ENCODE measurements at regions not wholly inside any gene's neighbourhood (a gene's known extent, or its start where the extent isn't known, plus 50 kb on each side); places are given as distances from the start of the nearest gene placed in this dataset.

DNA sequence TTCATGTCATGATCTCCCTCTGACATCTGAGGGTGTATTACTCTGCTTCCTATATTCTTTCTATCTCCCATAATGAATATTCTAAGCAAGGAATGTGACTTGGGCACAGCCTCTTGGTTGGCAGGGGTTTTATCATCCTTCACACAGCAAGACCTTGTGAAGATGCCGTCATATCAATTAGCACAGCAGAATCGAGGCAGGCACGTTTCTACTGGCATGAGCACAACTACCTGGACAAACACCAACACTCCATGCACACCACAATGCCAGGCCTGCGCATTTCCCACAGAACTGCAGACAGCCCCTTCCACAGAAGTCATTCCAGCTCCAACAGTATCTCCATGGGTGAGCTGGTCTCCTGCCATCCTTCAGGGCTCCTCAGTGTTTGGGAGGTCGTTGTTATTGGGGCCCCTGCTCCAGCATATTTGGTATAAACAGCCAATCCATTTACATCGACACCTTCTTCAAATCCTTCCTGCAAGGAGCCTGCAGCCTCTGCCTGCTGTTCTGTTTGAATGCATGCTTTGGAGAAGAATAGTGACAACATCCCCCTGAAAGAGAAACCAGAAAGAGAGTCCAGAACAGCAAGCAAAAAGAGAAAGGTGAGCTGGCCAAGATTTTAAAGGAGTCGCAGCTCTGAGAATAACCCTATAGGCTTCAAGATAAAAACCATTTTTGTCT lies 275.5 kb downstream of the SHOX2 start:
- 45 to 49% methylated on average over 7 of the region's 7 CpGs for WGBS, 2 donors
- intact Hi-C loops (cut with DNase I; ENCODE audit: low total_unique reads): no loop called here
- no peak for DNase-seq
- TF ChIP-seq, protein P1, sequence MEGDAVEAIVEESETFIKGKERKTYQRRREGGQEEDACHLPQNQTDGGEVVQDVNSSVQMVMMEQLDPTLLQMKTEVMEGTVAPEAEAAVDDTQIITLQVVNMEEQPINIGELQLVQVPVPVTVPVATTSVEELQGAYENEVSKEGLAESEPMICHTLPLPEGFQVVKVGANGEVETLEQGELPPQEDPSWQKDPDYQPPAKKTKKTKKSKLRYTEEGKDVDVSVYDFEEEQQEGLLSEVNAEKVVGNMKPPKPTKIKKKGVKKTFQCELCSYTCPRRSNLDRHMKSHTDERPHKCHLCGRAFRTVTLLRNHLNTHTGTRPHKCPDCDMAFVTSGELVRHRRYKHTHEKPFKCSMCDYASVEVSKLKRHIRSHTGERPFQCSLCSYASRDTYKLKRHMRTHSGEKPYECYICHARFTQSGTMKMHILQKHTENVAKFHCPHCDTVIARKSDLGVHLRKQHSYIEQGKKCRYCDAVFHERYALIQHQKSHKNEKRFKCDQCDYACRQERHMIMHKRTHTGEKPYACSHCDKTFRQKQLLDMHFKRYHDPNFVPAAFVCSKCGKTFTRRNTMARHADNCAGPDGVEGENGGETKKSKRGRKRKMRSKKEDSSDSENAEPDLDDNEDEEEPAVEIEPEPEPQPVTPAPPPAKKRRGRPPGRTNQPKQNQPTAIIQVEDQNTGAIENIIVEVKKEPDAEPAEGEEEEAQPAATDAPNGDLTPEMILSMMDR (IDR thresholded peaks at IDR 0.05): no peak
- no peak for TF ChIP-seq POLR2A (IDR thresholded peaks at IDR 0.05)
- Histone ChIP-seq H3K4me1 (no peaks in the 10 kb centered on the region), H3K27ac (no peak overlapping the region), H3K9me3 (peaks cover 3% of the 10 kb centered on the region), H3K4me3 (no peak overlapping the region), H3K36me3 (ENCODE audit: low read depth, missing control alignments) (no peaks in the 10 kb centered on the region), H3K27me3 (no peaks in the 10 kb centered on the region)

DNA sequence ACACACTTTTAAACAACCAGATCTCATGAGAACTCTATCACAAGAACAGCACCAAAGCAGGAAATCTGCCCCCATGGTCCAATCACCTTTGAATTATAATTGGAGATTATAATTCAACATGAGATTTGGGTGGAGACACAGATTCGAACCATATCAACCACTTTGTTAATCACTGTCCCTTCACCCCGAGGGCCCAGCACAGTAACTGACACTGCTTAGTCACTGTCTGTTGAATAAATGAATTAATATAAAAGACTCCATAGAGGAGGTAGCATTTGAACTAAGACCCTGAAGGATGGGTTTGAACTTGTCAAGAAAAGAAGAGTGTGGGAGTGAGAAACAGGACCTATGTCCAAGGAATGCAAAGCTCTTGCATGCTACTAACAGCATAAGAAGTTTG lies 276.4 kb downstream of the SHOX2 start:
- no peak for DNase-seq
- no peaks in the 10 kb centered on the region for H3K27me3 ChIP-seq
- no peak overlapping the region for H3K27ac ChIP-seq
- no peaks in the 10 kb centered on the region for H3K4me1 ChIP-seq
- peaks cover 3% of the 10 kb centered on the region for H3K9me3 ChIP-seq
- WGBS, 2 donors: 91 to 100% methylated on average over 2 of the region's 2 CpGs
- H3K4me3 ChIP-seq: no peak overlapping the region
- no peaks in the 10 kb centered on the region for H3K36me3 ChIP-seq (ENCODE audit: low read depth, missing control alignments)
- TF ChIP-seq, protein P1 (IDR thresholded peaks at IDR 0.05): no peak
- TF ChIP-seq POLR2A (IDR thresholded peaks at IDR 0.05): no peak
- intact Hi-C loops (cut with DNase I; ENCODE audit: low total_unique reads): no loop called here

DNA sequence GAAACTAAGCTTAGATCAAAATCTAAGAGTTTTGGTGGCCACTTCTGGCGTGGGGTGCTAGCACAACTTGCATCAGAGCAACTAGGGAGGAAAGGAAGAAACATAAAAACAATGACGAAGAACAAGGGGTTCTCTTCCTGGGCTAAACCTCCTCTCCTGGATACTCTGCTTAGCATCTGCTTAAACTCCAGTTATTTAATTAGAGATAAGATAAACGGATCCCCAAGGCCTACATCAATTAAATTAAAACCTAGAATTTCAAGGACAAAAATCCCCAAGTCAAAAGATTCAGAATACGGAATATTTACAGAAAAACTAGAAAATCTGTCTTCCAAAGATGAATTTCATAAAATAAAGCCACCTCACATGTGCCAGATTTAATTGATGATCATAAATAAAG lies 281.9 kb downstream of the SHOX2 start:
- Histone ChIP-seq H3K27ac (no peak overlapping the region), H3K9me3 (peaks cover 3% of the 10 kb centered on the region), H3K4me3 (no peak overlapping the region), H3K36me3 (ENCODE audit: low read depth, missing control alignments) (no peaks in the 10 kb centered on the region), H3K27me3 (no peaks in the 10 kb centered on the region), H3K4me1 (no peaks in the 10 kb centered on the region)
- DNase-seq: no peak
- WGBS, 2 donors: 53 to 67% methylated on average over 4 of the region's 4 CpGs
- intact Hi-C loops (cut with DNase I; ENCODE audit: low total_unique reads): no loop called here
- TF ChIP-seq, protein P1 (IDR thresholded peaks at IDR 0.05): no peak
- TF ChIP-seq POLR2A (IDR thresholded peaks at IDR 0.05): no peak

DNA sequence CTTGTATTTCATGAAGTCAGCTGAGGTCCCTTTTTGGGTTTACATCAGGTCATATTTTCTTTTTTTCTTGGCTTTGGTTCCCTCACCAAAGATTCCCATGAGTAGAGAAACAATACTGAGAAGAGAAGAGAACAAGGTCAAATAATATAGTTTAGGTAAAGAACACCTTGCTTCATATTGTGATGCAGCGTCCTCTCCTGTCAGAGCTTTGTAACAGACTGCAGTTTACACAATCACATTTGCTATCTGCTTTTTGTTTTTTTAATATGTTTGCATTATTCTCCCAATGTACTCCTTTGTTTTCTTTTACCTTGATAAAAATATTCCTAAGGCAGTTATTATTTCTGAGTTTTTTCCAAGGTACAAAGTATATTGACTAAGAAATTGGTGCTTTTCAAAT lies 283.2 kb downstream of the SHOX2 start:
- 85 to 88% methylated on average over 1 of the region's 1 CpG for WGBS, 2 donors
- DNase-seq: no peak
- H3K27ac ChIP-seq: no peak overlapping the region
- intact Hi-C loops (cut with DNase I; ENCODE audit: low total_unique reads): no loop called here
- no peaks in the 10 kb centered on the region for H3K36me3 ChIP-seq (ENCODE audit: low read depth, missing control alignments)
- H3K27me3 ChIP-seq: no peaks in the 10 kb centered on the region
- TF ChIP-seq, protein P1 (IDR thresholded peaks at IDR 0.05): no peak
- TF ChIP-seq POLR2A (IDR thresholded peaks at IDR 0.05): no peak
- no peaks in the 10 kb centered on the region for H3K9me3 ChIP-seq
- H3K4me1 ChIP-seq: no peaks in the 10 kb centered on the region
- H3K4me3 ChIP-seq: no peak overlapping the region

DNA sequence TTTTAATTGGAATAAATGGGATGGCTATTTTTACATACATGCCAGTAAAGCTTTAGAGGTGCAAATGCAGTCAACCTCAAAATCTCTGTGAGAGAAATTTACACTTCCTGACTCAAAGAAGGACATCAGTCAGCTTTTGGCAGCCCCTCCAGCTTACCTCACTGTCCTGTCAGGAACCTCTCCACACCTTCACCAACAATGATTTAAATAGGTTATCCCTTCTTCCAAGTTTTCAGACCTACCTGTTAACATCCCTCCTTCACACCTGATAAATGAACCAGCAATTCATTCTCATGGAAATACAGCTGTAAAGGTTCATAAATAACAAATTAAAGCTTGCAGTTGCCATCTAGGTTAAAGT lies 286.1 kb downstream of the SHOX2 start:
- TF ChIP-seq, protein P1 (IDR thresholded peaks at IDR 0.05): no peak
- no peak for TF ChIP-seq POLR2A (IDR thresholded peaks at IDR 0.05)
- Histone ChIP-seq H3K27me3 (no peaks in the 10 kb centered on the region), H3K36me3 (ENCODE audit: low read depth, missing control alignments) (no peaks in the 10 kb centered on the region), H3K9me3 (no peaks in the 10 kb centered on the region), H3K27ac (no peak overlapping the region), H3K4me1 (no peaks in the 10 kb centered on the region), H3K4me3 (no peak overlapping the region)
- no peak for DNase-seq
- intact Hi-C loops (cut with DNase I; ENCODE audit: low total_unique reads): no loop called here

All from testis (tissue), 2 donors.